Left hindlimb (tissue), 1 donor: ENCODE measurements at regions not wholly inside any gene's neighbourhood (a gene's known extent, or its start where the extent isn't known, plus 50 kb on each side); places are given as distances from the start of the nearest gene placed in this dataset.

ENCODE experiments used
- DNase-seq: peaks from one replicate; pipeline ENCODE4 v3.0.0-alpha.2; 2018

GRCh38 chr10:88211230-88211629 is 347.8 kb downstream of the PTEN start:
- no peak for DNase-seq

- DNase-seq: no peak
These were observed 348.6 kb downstream of the PTEN start for GRCh38 chr10:88212069-88212468.

- DNase-seq: no peak
These were observed 349.7 kb downstream of the PTEN start for GRCh38 chr10:88213065-88213605.

GRCh38 chr10:88216976-88217375 is 353.6 kb downstream of the PTEN start:
- no peak for DNase-seq

- DNase-seq: no peak
These were observed 354.9 kb downstream of the PTEN start for GRCh38 chr10:88218362-88218761.

GRCh38 chr10:88219753-88220152 is 356.3 kb downstream of the PTEN start:
- no peak for DNase-seq

GRCh38 chr10:88221010-88221973 is 357.9 kb downstream of the PTEN start:
- DNase-seq: no peak

- no peak for DNase-seq
These were observed 359.5 kb downstream of the PTEN start for GRCh38 chr10:88222881-88223280.
